KOPT-K1 (cell line): ENCODE measurements at regions not wholly inside any gene's neighbourhood (a gene's known extent, or its start where the extent isn't known, plus 50 kb on each side); places are given as distances from the start of the nearest gene placed in this dataset.
"Not testable (repeated sequence)": the region's sequence is repeated elsewhere in the genome, so short reads cannot be mapped to it uniquely, and the experiment has no call there.

ENCODE experiments used
- H3K27ac ChIP-seq: fragments of 200-600 bp; sonication (generic); 2 replicates; pipeline ENCODE4 v1.5.1; 2016; ENCODE audit warnings: antibody characterized with exemption, mild to moderate bottlenecking, low read depth, low read length; ENCODE audit not compliant: poor library complexity, severe bottlenecking
- H3K36me3 ChIP-seq: fragments of 200-600 bp; sonication (generic); 2 replicates; pipeline ENCODE4 v1.5.1; 2017; ENCODE audit warnings: antibody characterized with exemption, mild to moderate bottlenecking, low read length, moderate library complexity; ENCODE audit not compliant: insufficient read depth
- H3K9me3 ChIP-seq: fragments of 200-600 bp; sonication (generic); 2 replicates; pipeline ENCODE4 v1.5.1; 2017; ENCODE audit warnings: antibody characterized with exemption, low read length, mild to moderate bottlenecking; ENCODE audit not compliant: insufficient read depth, poor library complexity, severe bottlenecking

DNA sequence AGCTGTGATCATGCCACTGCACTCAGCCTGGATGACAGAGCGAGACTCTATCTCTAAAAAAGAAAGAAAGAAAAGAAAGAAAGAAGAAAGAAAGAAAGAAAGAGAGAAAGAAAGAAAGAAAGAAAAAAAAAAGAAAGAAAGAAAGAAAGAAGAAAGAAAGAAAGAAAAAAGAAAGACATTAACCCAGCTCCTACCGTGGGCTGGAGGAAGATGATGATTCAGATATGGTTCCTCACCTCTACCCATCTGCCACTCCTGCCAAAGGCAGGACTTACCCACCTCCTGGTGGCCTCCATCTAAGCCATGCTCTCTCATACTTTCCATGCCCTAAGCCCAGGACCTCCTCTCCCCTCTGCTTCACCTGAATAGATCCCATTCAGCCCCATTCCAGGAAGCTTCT, 93.3 kb upstream of the LHX1 start:
- Histone ChIP-seq H3K27ac (no peak overlapping the region), H3K36me3 (no peaks in the 10 kb centered on the region), H3K9me3 (no peaks in the 10 kb centered on the region)

DNA sequence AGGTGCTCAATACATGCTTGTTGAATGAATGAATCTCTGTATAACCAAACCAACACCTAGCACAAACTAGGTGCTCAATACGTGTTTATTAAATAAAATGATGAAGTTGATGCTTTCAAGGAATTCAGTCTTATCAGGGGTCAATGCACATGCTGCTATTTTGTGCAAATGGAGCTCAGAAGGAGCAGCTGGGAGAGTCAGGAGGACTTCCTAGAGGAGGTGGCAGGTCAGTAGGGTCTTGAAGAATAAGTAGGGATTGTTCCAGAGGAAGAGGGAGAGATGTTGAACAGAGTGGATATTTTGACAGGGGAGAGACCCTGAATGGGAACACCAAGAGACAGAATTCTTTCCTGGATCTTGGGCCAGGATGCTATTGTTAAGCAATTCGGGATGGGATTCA, 92.7 kb upstream of the LHX1 start:
- Histone ChIP-seq H3K36me3 (no peaks in the 10 kb centered on the region), H3K9me3 (no peaks in the 10 kb centered on the region), H3K27ac (no peak overlapping the region)

DNA sequence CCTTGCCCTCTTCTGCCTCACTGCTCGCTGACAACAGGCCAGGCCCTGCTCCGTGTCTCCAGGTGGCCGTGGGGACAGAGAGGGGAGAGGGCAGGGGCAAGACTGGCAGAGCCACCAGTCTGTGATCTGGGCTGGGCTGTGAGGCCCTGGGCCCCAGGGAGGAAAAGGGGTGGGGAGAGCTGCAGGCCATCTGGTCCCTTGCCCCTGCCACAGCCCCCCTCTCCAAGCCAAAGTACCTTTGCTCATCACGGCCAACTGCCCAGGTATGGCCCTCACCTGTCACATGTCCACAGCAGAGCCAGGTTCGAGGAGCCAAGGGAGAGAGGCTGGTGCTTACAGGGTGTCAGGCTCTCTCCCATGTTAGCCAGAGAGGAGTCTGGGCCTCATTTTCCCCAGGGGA, 91.4 kb upstream of the LHX1 start:
- no peak overlapping the region for H3K27ac ChIP-seq

DNA sequence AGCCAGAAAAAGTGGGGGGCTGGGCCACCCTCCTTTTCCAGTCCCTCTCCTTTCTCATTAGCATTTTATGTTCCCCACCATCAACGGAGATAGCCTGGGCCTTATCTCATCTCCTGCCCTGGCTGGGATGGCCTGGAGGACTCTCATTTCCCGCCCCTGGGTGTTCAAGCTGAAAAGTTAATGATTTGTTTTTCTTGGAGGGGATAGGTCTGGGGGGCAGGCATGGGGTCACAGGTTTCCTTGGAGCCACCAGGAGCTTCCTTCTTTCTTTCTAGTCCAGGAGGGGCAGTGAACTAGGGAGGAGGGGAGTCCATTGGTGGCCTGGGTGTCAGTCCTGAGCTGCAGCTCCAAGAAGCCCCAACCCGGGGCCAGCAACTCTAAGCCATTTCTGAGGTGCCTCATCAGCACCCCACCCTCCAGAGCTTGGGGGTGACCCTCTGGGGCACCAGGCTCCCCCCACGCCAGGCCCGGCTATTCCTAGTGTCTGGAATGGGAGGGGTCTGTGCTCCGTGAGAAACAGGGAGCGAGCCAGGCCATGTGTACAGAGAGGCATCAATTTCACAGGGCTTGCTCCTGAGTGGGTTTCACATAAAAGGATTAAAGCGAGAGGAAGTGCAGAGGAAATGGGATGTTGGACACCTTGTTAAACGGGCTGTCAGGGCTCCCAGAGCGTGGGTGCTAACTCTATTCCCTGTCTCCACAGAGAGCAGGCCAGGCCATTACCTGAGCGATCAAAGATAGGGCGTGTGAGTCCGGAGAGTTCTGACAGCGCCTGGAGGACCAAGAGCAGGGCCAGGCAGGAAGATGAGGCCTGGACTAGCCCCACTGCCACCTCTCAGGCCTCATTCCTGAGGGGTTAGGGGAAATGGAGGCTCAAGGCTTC, 90.6 kb upstream of the LHX1 start:
- Histone ChIP-seq H3K9me3 (no peaks in the 10 kb centered on the region), H3K36me3 (no peaks in the 10 kb centered on the region), H3K27ac (no peak overlapping the region)

More for the DNA sequence above, 91.4 kb upstream of the LHX1 start:
- no peaks in the 10 kb centered on the region for H3K9me3 ChIP-seq
- H3K36me3 ChIP-seq, result no peaks in the 10 kb centered on the region

DNA sequence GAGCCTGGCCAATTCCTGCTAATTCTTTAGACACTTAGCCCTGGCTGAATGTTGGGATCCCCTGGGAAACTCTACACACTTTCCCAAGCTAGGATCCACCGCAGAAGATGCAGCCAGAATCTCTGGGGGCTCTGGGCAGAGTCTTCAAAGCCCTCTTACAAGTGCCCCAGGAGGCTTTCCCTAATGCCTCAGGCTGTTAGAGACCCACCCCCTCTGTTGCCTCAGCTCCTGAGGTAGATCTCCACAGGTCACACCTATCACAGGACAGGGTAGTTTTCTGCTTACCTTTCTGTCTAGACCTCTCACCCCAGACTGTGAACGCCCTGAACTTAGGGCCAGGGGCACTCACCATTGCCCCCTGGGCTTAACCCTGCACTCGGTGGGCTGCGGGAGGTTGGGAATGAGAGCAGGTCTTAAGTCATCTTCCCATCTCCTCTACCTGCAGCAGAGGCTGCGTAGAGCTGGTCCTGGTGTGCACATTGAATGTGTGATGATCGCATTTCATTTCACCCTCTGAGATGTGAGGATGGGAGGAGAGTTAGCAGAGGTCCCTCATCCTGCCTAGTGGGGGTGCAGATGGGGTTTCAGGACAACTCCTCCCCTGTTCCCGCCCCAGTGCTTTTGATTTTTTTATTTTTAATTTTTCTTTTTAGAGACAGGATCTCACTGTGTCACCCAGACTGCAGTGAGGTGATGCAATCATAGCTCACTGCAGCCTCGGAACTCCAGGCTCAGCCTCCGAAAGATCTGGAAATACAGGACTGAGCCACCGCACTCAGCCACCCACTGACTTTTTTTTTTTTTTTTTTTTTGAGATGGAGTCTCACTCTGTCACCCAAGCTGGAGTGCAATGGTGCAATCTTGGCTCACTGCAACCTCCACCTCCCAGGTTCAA, 89.0 kb upstream of the LHX1 start:
- Histone ChIP-seq H3K36me3 (no peaks in the 10 kb centered on the region), H3K9me3 (no peaks in the 10 kb centered on the region), H3K27ac (no peak overlapping the region)

DNA sequence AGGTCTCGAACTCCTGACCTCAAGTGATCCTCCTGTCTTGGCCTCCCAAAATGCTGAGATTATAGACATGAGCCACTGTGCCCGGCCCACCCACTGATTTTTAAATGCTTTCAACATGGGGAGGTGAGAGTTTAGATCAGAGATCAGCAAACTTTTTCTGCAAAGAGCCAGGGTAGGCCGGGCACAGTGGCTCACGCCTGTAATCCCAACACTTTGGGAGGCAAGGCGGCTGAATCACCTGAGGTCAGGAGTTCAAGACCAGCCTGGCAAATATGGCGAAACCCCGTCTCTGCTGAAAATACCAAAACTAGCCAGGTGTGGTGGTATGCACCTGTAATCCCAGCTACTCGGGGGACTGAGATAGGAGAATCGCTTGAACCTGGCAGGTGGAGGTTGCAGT, 88.3 kb upstream of the LHX1 start:
- not testable (repeated sequence) for H3K27ac ChIP-seq, H3K9me3 ChIP-seq, H3K36me3 ChIP-seq

DNA sequence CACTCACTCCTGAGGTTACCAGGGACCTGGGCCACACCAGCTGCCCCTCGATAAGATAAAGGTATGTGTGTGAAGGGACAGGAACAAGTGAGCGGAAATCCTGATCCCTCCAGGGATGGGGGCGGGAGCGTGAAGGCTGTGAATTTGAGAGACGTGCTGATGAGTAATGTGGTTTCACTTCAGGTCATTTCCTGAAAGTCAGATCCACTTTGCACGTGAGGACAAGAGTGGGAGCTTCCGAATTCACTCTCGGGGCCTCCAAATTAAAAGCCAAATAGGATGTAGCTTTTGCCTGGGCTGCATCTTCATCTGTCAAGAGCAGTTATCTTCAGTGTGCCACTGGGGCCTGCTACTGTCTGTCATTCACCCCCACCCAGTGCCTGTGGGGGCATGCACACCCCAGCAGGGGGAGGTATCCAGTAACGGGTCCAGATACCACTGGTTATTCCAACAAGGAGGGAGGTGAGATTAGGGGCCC, 87.4 kb upstream of the LHX1 start:
- H3K36me3 ChIP-seq, result no peaks in the 10 kb centered on the region
- no peak overlapping the region for H3K27ac ChIP-seq
- H3K9me3 ChIP-seq, result no peaks in the 10 kb centered on the region

DNA sequence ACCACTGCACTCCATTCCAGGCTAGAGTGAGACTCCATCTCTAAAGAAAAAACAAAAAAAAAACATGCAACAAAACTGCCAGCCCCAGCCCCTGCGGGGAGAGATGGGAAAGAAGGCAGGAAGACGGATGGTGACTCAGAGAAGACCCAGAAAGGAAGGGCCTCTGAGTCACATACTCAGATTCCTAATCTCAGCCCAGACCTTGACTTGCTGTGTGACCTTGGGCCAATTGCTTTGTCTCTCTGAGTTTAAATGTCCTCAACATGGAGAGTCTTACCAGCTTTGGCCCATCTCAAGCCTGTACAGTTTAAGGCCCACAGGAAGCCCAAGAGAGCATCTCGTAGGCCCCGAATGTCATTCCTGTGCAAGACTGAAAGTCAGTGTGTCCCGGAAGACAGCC, 86.5 kb upstream of the LHX1 start:
- Histone ChIP-seq H3K36me3 (no peaks in the 10 kb centered on the region), H3K27ac (no peak overlapping the region), H3K9me3 (no peaks in the 10 kb centered on the region)

DNA sequence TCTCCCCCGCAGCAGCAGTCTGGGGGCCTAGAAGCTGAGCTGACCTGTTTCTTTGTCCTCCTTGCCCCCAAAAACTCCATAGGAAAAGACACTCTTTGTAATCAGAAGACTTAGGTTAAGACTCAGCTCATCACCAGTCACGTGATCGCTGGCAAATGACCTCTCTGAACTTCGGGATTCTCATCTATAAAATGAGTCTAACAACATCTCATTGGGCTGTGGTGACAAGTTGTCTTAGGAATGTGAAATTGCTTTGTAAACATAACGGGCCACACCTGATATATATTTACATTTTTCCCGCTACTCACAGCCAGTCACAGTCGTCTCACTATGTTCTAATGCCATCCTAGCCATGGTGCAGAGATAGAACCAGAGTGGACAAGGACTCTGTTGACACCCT, 86.0 kb upstream of the LHX1 start:
- Histone ChIP-seq H3K27ac (no peak overlapping the region), H3K9me3 (no peaks in the 10 kb centered on the region), H3K36me3 (no peaks in the 10 kb centered on the region)

DNA sequence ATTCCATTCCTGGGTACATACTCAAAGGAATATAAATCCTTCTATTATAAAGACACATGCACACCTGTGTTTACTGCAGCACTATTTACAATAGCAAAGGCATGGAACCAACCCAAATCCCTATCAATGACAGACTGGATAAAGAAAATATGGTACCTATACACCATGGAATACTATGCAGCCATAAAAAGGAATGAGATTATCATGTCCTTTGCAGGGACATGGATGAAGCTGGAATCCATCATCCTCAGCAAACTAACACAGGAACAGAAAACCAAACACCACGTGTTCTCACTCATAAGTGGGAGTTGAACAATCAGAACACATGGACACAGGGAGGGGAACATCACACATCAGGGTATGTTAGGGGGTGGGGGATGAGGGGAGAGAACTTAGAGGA, 84.8 kb upstream of the LHX1 start:
- not testable (repeated sequence) for H3K36me3 ChIP-seq, H3K9me3 ChIP-seq, H3K27ac ChIP-seq

DNA sequence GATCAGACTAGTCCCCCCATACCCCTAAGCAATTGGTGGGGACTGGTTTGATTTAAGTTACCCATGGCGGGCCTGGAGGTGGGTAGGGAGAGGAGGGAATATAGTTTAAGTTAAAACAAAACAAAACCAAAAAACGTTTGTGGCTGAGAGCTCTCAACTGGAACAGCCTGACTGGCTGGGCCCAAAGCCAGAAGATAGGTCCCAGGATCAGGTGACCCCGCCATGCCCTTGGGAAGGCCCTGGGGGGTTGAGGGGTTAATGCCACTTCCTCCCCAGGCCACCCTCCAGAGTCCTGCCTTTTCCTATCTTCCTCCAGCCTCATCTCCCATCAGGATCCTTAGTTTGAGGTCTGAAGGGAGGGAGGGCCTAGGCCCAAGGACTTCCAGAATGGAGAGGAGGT, 82.3 kb upstream of the LHX1 start:
- H3K27ac ChIP-seq, result no peak overlapping the region
- no peaks in the 10 kb centered on the region for H3K36me3 ChIP-seq
- H3K9me3 ChIP-seq, result no peaks in the 10 kb centered on the region

DNA sequence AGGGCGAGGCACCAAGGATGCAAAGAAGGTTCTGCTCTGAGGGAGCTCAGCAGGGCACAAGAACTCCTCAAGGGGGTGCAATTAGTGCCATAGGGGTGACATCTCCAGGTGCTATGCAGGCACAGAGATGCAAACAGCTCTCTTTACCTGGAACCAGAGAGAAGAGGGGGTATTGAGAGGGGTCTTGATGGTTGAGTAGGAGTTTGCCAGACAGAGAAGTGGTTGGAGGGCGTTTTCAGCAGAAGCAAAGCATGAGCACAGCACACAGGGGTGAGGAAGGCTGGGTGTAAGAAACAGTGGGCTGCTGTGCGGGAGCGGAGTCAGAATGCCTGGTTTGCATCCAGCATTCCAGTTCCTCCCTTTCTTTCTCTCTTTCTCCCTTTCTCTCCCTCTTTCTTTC, 81.8 kb upstream of the LHX1 start:
- Histone ChIP-seq H3K9me3 (no peaks in the 10 kb centered on the region), H3K27ac (no peak overlapping the region), H3K36me3 (no peaks in the 10 kb centered on the region)

DNA sequence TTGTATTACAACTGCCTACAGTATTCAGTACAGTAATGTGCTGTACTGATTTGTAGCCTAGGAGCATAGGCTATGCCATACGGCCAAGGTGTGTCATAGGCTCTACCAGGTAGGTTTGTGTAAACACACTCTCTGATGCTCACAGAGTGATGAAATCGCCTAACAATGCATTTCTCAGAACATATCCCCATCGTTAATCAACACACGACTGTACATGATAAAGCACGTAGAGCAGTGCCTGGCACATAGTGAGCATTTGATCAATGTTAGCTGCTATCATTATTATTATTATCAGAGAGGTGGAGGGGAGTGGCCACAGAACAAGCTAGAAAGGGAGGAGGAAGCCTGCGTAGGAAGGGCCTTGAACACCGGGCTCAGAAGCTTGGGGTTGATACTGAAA, 81.1 kb upstream of the LHX1 start:
- no peaks in the 10 kb centered on the region for H3K36me3 ChIP-seq
- H3K27ac ChIP-seq, result no peak overlapping the region
- no peaks in the 10 kb centered on the region for H3K9me3 ChIP-seq

DNA sequence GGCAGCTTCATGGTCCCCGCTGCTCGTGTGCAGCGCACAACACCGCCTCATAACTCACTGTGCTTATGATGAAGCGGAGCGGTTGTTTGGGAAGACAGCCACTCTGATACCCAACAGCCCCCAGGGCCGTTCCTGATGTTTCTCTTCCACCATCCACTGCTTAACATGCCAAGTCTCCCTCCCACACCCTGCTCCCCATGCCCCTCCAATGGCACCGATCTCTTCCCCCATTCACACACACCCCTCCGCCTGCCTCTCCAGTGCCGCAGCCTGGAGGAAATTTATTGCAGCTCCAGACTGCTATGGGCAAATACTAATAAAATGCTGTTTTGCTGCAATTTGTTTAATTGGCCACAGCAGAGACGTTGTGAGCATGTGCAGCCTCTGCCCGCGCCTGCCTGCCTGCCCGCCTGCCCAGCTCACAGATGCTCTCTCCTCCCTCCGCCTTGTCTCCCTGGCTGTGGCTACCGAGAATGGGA, 80.3 kb upstream of the LHX1 start:
- no peaks in the 10 kb centered on the region for H3K36me3 ChIP-seq
- H3K27ac ChIP-seq, result no peak overlapping the region
- H3K9me3 ChIP-seq, result no peaks in the 10 kb centered on the region

DNA sequence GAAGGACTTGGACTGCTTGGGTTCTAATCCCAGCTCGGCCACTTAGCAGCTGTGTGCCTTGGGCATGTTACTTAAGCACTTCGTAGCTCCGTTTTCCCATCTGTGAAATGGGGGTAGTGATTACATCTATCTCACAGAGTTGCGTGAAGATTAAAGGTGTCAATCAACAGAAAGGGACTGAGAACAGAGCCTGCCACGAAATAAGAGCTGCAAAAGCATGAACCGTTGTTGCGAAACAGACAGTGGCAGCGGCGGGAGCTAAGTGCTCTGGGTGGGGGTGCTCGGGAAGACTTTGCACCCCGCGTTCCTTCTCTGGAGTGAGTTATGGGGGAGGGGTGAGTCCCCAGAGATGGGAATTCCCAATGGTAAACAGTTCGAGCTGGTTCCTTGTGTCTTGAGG, 79.6 kb upstream of the LHX1 start:
- Histone ChIP-seq H3K36me3 (no peaks in the 10 kb centered on the region), H3K27ac (no peak overlapping the region), H3K9me3 (no peaks in the 10 kb centered on the region)
